Right lobe of liver (tissue), 4 donors: ENCODE measurements at regions not wholly inside any gene's neighbourhood (a gene's known extent, or its start where the extent isn't known, plus 50 kb on each side); places are given as distances from the start of the nearest gene placed in this dataset.

Source experiments
- CTCF ChIP-seq, 4 donors: fragments of 200-600 bp in 3 of 4; fragments of 450-650 bp in 1 of 4; IDR thresholded peaks; one replicate each; pipeline versions ENCODE4 v1.5.1 to v1.8.0; 2016 to 2022; ENCODE audit warnings: antibody characterized with exemption in 4 of 4, mild to moderate bottlenecking in 2 of 4
- POLR2A ChIP-seq: fragments of 450-650 bp; IDR thresholded peaks from one replicate; pipeline ENCODE4 v1.6.1; 2017; ENCODE audit warnings: antibody characterized with exemption, mild to moderate bottlenecking
- donor health status: DM: no; HTN: no; CAD: no.
- donor health status: DM: no; HTN: no; CAD: no.
- donor health status: DM: no; HTN: yes; CAD: no.

GRCh38 chr5:169442403-169442874 lies 141.1 kb upstream of the SPDL1 start:
- TF ChIP-seq CTCF (IDR thresholded peaks at IDR 0.05) (no peak), POLR2A (no peak)
